NCI-H1417 (cell line): ENCODE measurements at regions not wholly inside any gene's neighbourhood (a gene's known extent, or its start where the extent isn't known, plus 50 kb on each side); places are given as distances from the start of the nearest gene placed in this dataset.
A peak's percentile ranks its signal among the peaks of the same experiment; 100 is the strongest.

Experiments
- DNase-seq, 3 experiments: peaks; one replicate each; lab custom pipeline; 2025; lab: John Stamatoyannopoulos, UW

- DNase-seq: peak in 2 of 3 experiments; percentile 17 to 33
Measured at GRCh38 chr2:12929758-12930157, 213.0 kb downstream of the TRIB2 start.

- no peak for DNase-seq
Measured at GRCh38 chr2:12930391-12930790, 213.7 kb downstream of the TRIB2 start.

GRCh38 chr2:12931186-12931844, 214.6 kb downstream of the TRIB2 start:
- peak in 2 of 3 experiments; percentile 48 to 64 for DNase-seq

GRCh38 chr2:12932192-12932591, 215.5 kb downstream of the TRIB2 start:
- DNase-seq: no peak

DNA sequence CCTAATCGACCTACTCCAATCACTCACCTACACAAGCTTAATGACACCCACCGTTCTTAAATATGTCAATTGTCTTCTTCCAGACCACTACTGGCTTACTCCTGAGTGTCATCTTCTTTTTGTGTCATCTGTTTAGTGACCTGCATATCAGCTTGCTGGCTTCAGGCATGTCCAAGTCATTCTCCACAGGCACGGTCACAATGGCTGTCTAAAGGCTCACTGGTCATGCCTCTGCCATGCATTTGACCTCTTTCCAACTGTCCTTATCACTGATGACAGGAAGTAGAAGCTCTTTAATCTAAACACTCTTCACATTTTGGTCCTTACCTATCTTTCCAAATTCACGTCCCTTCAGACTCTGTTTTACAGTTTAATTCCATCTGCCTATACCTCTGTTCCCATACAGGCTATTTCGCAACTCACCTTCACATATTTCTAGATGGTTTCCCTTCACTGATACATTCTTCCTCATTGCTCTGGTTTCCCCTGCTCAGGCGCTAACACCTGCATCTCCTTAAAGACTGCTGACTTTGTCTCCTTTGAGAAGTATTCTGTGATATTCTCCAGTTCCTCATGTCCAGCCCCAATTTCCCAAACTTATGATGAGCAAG, 217.5 kb downstream of the TRIB2 start:
- DNase-seq: no peak

- DNase-seq: peak in 1 of 3 experiments; percentile 24
Measured at GRCh38 chr2:12935222-12935621, 218.5 kb downstream of the TRIB2 start.

- DNase-seq: no peak
Measured at GRCh38 chr2:12935796-12936195, 219.1 kb downstream of the TRIB2 start.

DNA sequence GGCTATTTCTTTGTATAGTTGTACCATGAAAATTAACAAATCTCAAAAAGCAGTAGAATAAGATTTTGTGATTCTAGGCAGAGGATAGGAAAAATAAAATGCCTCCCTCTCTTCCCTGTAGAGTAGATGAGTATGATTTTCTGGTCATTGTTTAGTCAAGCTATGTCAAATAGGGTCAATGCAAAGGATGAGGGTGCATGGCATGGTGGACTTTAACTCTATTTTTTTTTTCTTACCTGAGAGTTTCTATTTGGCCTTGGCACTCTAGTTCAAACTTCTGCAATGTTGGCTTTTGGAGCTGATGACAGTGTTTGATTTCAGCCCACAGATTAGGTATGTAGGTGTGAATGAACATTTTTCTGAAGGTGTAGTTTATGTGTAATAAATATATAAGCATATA, 224.5 kb downstream of the TRIB2 start:
- no peak for DNase-seq

DNA sequence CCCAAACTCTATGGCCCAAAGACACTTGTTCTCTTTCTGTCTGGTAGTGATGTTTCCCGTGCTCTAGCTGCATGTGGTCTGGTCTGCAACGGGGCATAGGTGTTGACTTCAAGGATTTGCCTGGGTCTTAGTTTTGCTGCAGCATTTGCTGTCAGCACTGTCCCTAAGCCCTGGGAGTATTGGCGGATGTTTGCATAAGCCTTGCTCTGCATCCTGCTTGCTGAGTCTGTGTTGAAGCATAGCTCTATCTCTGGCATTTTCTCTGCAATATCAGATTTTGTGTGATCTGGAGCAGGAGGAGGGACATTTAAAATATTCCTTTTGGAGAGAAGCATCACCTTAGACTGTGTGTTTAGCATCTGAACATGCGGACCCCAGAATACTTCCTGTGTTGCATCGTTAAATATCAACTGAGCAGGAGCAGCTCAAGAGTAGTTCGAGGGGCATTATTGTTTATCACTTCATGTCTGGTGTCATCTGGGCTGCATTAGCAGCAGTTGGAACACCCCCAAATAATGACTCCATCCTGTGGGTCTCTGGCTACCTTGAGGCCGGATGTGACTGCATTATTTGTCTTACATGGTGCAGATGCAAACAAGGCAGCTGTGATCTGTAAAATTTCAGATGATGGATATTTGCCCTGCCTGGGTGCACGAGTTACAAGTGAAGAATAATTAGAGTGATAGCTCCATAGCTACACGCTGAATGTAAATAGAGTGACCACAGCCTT, 231.7 kb downstream of the TRIB2 start:
- DNase-seq: peak in 2 of 3 experiments; percentile 26 to 64

DNA sequence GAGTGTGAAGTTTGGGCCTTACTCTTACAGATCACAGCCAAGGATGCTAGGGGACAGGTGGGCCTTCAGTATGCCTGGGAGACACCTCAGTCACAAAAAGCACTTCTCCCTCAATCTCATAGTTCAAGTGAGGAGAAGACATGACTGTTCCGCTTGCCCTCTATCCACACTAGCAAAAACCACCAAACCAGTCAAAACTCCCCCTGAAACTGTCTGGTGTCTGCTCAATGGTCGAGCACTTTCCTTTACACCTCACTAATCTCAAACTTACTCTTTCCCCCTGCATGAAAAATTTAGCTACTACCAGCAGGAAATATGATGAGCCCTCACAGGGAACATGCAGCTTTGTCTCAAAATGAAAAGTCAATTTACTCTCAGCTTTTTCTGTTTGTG, 232.2 kb downstream of the TRIB2 start:
- DNase-seq: no peak

DNA sequence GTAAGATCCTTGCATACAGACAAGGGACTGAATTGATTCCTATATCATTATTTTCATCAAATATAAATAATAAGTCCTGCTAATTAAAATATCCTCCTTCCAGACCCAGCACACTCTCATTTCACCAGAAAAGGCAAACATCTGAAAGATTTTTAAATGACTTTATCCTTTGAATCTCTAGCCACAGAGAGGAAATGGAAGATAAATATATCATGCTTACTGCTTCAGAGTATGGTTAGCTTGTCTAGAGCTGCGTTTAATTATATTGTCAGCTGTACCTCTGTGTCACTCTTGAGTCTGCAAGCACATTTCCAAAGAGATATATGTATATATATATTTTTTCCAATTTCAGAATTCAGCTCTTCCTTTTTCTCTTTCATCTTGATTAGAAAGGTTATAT, 232.7 kb downstream of the TRIB2 start:
- DNase-seq: no peak

- no peak for DNase-seq
Measured at GRCh38 chr2:12950174-12950573, 233.4 kb downstream of the TRIB2 start.

DNA sequence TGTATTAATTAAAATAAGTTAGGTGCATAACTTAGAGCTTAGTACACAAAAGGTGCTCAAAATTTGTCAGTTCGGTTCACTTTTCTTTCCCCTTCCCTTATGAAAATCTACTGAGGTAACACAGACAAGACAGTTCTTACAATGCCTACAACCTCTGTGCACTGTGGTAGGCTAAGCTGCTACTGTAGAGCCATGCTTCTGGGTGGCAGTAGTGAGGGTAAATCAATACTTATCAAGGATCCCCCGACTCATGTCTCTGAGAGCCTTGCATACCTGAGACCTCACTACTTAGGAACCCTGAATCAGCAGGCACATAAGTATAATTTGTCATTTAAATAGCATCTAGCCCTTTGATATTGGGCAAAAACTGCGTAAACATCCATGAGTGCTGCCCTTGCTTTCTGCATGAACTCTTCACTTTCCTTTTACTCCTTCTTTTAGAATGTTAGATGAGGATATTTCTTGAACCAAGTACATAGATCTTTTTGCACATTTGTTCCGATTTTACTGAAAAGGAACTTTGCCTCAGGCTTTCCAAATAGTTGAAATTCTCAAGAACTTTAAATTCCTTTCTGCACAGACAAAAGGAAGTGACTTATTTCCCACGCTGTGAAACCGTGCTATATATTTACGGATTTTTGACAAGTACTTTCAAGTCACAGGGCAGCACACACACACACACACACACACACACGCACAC, 234.4 kb downstream of the TRIB2 start:
- DNase-seq: no peak

- DNase-seq: no peak
Measured at GRCh38 chr2:12951657-12951973, 234.9 kb downstream of the TRIB2 start.

GRCh38 chr2:12953596-12953995, 236.9 kb downstream of the TRIB2 start:
- DNase-seq: no peak

- DNase-seq: no peak
Measured at GRCh38 chr2:12955864-12956263, 239.1 kb downstream of the TRIB2 start.

DNA sequence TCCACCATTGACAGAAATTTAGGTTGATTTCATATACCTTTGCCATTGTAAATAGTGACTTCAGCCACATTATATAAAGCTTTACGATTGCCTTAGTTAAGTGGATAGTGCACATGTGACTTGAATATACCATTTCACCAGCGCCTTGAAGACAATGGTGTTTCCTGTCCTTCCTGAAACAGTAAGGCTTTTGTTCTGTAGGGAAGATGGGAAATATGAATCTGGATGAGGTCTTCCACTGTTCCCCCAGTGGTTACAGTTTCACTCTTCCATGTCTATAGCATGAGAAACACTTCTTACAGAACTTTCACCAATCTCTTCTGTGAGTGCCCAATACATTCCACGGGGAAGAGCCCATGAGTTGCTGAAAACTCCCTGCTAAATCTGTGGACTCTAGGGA, 240.5 kb downstream of the TRIB2 start:
- no peak for DNase-seq

DNA sequence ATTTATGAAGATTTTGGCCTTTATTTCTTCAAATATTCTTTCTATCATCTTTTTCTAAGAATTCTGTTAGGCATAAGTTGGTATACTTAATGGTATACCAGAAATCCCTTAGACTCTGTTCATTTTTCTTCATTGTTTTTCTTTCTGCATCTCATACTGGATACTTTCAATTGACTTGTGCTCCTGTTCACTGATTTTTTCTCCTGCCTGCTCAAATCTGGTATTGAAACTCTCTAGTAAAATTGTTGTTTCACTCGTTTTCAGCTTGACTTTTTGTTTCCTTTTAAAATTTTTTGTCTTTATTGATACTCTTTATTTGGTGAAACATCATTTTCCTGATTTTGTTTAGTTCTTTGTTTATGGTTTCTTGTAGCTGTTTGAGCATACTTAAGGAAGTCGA, 243.2 kb downstream of the TRIB2 start:
- no peak for DNase-seq

DNA sequence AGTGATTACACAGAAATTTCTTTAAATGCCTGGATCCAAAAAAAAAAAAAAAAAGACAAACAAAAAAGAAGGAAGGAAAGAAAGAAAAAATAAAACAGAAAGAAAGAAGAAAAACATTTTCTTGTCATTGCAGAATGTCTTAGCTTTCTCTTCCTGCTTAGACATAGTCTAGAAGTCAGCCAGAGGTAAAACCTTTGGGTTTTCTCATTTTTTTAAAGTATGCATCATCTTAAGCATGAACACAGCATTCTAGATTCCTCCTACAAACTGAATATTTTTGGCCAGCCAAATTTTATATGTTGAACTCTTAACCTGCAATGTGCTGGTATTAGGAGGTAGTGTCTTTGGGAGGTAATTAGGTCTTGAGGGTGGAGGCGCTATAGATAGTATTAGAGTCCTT, 243.9 kb downstream of the TRIB2 start:
- DNase-seq: no peak

GRCh38 chr2:12964904-12965539, 248.3 kb downstream of the TRIB2 start:
- DNase-seq: peak in 1 of 3 experiments; percentile 52

DNA sequence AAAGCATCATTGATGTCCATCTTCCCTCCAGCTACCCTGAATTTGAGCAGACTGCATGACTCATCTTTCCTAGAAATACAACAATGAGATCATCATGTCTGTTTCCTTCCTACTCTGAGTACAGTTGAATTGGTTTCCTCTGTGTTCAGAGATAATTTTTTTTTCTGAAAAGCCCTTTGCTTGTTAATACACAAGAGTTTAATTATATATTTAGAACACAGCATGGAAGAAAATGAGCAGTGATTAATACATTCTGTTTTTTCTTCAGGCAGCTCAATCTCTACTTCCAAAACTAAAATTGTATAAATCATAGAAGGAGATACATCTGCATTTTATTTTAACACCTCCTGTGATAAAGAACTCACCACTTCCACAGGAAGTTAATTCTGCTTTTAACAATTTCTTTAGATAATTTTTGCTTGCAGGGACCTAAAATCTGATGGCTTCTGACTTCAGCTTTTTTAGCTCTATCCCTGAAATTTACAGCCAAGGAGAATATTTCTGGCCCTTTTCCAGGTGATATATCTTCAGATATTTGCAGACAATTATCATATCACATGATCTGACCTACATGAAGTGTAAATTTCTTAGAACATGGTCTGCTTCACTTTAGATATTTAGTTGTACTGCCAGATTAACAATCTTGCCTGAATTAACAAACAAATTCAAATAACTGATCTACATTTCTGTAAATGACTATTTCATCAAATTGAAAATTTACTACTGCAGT, 249.0 kb downstream of the TRIB2 start:
- peak in 2 of 3 experiments; percentile 17 to 80 for DNase-seq

DNA sequence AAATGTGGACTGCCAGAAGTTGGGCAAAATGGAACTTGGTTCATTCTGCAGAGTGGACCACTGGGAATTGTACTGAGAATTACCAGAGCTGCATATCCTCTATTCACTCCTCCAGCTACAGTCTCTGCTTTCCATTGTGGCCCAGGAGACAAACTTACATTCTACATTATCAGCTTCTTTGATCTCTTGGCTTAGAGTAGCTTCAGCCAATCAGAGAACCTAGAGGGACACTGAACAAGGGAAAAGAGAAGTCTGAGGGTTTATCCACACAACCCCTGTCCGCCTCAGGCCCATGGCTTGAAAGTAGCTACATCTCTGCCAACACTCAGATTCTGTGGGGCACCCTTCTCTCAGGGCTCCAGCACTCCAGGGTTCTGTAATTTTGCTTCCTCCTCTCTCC, 251.1 kb downstream of the TRIB2 start:
- no peak for DNase-seq
